DMS53 treated with DMSO at 0.1 percent for 48 hours (cell line): ENCODE measurements at regions not wholly inside any gene's neighbourhood (a gene's known extent, or its start where the extent isn't known, plus 50 kb on each side); places are given as distances from the start of the nearest gene placed in this dataset.

Source experiments
- DNase-seq: peaks from one replicate; lab custom pipeline; 2025; ENCODE audit not compliant: unreplicated experiment; lab: John Stamatoyannopoulos, UW

DNA sequence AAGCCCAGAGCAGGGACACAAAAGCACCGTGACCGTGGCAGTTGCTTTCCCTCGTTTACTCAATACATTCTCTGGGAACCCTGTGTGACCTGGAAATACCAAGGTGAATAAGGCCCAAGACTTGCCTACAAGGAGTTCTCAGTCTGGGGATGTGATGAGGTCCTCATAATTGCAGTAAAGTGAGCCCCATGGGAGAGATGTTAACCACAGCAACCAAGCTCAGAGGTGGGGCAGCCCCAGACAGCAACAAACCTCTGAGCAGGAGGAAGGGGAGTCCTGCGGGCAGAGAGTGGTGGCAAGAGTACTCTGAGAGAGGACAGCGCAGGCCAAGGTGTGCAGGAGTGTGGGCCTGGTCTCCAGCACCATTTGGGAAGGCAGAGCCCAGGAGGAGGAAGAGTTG lies 91.6 kb downstream of the TTC32 start:
- no peak for DNase-seq

DNA sequence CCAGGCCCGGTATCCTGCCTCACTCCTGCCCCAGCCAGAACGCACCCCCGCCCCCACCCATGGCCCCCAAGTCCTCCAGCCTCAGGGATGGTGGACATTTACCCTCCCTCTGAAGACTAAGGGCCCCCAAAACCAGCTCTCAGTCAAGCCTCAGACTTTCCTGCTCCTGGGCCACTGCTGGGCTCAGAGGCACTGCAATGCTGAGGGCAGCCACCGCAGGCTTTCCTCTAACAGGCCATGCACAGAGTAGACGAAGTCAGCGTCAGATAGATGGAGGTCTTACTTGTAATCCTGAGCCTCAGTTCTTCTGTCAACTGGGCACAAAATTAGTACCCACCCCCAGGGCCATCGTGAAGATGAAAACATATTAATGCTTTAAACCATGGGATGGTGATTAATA lies 92.6 kb downstream of the TTC32 start:
- DNase-seq, result no peak

DNA sequence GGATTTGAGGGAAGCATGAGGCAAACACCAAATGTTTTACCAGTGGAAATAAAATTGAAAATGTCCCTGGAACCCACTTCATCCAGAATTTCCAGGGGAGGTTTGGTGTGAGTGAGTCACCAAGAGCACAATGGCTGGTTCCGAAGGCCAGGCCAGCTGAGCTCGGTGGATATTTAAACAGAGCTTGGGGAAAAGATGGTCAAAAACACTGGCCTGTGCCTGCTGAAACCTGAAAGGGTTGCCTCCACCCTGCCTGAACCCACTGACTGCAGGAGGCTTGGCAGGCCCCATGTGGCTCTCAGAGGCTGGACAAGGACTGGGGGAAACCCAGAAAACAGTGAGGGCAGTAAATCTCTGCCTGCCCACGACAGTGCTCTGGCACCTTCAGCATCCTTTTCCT lies 93.9 kb downstream of the TTC32 start:
- no peak for DNase-seq

DNA sequence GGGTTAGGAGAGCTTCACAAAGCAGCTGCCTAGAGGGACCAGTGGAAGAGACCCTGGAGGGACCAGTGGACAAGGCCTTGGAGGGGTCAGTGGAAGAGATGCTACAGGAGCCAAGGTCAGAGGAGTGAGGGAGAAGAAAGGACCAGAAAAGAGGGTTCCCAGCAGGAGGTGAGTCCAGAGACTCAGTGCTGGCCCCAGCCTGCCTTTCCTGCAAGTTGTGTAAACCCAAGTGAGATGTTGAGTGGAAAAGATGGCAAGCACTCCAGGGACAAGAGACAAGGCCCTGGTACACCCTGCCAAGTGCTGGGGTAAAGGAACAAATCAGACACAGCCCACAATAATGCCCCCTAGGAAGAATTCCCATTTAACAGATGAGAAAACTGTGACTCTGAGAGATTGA lies 94.4 kb downstream of the TTC32 start:
- DNase-seq, result no peak

DNA sequence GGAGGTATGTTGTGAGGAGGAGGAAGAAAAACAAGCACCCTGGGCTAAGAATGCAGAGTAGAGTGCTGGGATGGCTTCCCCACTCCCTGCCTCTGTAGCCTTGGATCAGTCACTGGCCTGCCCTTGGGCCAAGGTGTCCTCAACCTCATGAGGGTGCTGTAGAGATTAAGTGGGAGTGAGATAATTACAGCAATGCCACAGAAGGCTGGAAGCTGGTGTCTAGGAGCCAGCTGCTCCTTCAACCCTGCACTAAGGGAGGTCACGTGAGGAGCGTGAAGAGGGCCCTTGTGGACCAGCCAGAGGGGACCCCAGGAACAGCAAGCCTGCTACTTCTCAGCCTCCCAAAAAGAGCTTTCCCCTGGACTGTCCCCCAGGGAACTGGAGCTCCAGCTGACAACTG lies 95.2 kb downstream of the TTC32 start:
- DNase-seq, result no peak

DNA sequence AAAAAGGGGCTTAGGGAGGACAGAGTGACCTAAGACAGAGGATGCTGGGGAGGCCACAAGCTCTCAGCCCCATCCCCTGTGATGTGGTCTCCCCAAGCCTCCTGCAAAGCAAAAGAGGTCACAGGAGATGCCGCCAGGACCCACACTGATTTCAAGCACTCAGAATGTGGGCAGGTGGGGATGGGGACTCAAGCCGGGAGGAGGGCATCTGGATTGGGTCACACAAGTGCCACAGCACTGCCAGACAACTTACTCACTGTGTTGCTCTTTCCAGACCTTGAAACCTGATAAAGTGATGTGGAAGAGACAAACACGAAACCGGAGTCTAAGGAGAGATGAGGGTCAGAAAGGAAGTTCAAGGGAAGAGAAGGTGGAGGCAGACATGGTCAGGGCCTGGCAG lies 95.7 kb downstream of the TTC32 start:
- DNase-seq, result no peak

DNA sequence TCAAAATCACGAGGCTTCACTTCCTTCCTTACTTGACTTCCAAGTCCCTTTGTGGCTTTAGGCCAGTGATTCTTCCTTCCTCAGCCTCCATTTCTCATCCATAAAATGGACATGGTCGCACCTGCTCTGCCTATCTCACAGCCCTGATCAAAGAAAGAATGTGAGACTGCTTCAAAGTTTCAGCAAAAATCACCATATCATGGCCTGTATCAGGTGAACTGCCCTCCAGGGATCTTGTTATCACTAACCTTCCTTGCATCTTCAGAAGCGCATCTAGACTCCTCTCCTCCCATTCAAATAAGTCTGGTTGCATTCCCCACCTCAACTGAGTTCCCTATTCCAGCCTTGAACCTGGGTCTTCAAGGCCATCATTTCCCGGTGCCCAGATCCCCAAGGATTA lies 96.5 kb downstream of the TTC32 start:
- DNase-seq, result no peak

DNA sequence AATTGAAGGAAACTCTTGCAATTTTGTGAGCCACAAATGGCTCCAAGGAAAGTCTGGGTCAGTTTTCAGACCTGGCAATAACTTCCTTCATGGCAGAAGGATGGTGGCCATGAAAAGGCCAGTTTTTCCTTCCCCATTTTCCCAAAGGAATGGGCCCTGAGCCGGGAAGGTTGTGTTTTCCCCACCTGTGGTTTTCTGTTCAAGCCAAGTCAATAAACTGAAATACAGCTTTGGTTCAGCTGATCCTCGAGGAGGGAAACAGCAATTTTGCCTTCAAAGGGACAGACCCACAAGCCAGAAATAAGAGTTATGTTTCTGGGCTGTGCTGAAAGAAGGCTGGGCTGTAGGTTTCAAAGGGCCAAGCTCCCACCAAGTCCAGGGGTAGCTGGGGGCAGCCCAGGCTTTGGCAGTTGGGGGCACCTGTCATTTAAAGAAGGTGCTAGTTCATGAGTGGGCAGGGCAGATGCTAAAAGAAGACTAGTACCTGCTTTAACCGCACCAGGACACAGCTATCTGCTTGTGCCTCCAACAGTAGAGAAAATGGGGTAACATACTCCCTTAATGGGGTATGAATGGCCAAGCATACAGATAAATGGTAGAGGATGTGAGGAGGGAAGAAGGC lies 97.0 kb downstream of the TTC32 start:
- no peak for DNase-seq

DNA sequence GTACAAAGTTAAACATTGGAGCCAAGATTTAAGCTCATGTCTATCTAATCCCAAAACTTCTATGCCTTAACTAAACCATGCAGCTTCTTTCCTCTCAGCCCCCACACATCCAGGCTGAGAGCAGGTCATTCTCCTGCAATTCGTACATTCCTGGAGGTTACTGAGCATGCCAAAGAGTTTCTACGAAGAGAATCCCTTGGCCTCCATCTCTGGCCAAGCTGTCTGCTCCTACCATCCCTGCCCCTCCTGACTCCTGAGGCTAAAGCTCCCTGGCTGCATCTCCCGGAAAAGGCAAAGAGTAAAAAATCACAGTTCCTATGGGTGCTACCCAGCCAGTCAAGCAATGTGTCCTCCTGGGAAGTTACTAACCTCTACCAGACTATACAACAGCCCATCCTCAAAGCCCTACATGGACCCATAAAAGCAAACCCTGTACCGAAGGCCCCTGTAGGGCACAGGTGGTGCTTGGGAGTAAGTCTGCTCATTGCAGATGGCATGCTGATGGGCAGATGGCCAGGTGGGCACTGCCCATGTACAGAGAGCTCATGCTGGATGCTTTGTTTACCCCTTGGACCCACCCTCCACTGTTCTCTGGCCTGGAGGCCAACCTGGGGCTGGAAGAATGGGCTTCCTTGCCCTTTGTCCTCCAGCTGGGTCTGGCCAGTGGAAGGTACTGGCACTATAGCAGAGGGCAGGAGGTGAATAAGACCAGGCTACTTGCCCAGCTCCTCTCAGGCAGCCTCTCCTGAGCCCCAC lies 99.5 kb downstream of the TTC32 start:
- no peak for DNase-seq

DNA sequence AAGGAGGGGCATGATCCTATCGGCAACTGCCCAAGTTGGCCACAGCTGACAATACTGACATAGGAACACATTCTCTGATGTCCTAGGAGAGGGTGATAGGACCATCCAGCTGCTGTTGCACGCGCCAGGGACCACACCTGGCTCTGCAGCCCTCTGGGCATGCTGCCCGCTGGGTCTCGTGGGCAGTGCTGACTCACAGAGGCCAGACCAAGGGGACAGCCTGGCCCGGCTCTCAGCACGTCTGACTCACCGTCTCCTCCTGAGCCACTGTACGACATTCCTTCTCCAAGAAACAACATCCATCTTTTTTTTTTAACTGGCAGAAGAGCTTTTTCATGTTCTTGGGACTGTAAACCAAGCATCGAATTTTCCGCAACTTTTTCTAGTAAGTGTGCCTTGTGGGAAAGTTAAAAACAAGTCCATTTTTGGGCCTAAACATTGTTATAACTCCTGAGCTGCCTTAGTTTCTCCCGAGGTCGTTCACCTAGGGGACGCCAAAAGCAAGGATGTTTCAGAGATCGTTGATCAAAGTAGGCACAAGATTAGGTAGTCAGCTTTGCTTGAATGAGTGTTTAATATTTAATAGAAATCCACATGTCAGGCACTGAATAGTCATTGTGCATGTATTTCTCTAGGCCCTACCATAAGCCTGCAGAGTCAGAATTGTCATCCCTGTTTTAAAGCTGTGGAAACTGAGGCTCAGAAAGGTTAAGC lies 100.3 kb downstream of the TTC32 start:
- peak; percentile 64 for DNase-seq

DNA sequence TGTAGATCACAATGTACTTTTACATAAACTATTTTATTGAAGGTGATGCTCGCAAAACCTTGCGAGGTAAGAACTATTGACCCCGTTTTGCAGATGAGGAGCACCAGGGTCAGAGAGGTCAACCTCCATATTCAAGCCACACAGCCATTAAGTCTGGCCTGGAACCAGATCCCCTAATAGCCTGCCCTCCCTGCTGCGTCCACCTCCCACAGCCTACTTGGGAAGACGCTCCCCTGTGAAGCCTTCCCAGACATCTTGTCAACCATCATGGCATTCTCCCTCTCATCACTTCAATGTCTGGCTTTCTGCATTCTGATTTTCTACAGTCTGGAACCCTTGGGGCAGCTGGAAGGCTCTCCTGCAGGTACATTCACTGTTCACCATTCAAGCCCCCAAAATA lies 101.0 kb downstream of the TTC32 start:
- DNase-seq, result no peak

DNA sequence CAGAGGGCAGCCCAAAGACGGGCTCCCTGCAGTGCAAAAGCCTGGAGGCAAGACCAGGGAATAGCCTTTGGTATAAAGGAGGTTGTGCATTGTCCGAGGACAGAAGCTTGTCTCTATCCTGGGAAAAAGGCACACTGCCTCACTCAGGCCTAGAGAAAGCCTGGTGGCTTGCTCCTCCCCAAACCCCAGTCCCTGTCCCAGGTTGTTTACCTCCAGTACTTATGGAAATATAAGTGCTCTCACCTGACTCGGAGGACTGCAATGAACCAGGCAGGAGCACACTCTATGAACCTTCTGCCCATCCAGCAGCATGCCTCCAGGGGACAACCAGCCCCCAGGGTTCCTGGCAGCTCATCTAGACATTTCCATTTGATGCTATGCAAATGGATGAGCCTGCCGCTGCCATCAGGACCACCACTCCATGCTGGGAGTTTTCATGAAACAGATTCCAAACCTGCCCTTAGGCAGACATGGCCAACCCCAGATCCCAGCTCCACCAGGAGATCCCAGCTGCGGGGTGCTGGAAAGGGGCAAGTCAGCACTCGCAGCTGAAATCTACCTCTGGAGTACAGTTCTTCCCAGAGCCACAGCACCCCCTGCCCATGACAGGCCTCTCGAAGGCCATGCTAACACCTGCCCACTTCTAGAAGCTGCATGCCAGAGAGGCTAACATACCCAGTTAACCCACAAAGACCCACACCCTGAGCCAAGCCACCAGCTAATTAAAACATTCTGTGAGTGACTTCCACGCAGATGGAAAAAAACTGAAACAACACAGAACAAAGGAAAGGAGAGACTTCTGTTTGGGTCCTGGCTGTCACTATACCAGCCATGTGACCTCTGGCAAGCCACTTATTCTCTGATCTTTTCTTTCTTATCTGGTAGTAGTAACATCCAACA lies 101.7 kb downstream of the TTC32 start:
- DNase-seq, result peak; percentile 52

DNA sequence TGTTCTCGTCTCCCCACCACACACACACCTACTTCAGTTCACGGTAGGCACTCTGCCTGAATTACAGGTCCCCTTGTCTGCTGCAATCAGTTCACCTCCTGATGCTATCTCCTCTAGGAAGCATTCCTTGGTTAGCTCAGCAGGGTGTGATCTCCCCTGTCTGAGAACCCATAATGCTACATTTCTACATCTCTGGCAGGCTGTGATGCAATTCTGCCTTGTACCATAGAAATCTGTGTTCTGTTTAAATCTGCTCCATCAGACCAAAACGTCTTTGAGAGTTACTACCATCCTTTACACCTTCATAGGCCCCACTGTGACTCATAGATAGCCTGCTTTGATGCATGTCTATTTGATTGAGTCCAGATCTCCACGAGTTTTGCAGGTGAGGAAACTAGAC lies 103.9 kb downstream of the TTC32 start:
- DNase-seq, result no peak

DNA sequence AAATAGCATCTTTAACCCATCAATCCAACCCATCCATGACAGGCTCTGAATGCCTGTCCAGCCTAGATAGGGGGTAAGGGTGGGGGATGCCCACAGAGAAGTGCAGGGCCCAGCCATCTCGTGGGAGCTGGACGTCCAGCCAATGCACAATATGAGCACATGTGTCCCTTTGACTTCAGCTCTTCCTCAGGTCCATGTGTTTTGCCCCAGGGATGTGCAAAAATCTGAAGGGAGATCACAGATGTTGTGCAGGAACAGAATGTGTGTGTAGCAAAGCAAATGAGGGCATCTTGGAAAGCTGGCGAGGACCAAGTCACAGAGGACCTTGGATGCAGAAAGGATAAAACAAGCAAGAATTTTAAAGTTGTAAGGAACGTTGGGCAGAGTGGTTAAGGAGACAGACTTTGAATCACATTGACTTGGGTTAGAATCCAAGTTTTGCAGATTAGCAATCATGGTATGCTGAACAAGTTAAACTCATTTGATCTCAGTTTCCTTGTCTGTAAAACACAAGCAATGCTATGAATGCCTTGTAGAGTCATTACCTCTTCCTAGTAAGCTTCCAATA lies 104.5 kb downstream of the TTC32 start:
- no peak for DNase-seq

DNA sequence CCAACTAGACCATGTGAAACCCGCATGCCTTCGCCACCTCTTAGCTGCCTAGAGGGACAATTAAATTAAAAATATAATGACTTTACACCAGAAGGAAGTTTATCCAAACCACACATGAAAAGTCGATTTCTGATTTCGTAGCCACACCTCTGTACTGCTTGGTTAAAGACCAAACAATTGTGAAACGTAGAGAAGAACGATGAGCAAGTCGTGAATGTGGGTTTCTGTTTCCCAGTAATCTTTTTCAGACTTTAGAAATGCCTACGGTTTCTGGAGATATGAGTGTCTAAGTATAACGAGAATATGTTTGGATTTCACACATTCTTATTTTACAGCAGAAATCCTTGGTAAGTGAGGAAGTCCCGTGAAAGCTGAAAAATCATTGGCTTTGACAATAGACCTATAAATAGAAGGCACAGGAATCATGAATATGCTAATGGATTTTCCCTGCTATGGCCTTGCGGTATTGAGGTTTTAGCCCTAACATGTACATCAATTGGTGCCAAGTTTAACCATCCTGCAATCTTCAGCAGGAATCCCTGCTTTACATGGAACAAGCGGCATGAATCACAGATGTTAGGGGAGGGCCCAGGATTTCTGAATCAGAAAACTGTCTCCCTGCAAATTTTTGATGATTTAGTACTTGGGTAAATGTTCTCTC lies 105.6 kb downstream of the TTC32 start:
- no peak for DNase-seq

DNA sequence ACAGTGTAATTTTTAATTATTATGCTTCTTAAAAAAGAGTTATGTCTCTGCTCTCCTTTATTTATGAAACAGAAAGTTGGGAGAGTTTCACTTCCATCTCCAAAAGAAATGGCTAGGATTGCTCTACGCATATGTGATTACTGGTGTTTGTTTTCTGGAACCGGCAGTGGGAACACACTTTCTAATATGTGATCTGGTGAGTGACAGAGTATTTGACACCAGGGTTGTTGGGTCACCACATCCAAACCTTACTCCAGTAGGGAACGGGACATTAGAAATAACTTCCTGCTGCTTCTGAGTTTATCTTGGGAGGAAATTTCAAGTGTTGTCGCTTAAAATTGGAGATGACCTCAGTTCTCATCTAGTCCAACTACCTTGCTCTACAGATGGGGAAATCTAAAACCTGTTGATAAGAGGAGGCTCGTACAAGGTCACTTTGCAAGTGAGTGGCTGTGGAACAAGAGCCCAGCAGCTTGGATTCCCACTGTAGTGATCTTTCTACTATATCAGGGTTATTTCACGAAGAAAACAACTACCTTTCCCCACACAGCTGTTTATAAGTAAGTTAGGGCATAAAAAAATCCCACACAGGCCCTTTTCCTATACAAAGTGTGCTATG lies 108.5 kb downstream of the TTC32 start:
- DNase-seq, result no peak

DNA sequence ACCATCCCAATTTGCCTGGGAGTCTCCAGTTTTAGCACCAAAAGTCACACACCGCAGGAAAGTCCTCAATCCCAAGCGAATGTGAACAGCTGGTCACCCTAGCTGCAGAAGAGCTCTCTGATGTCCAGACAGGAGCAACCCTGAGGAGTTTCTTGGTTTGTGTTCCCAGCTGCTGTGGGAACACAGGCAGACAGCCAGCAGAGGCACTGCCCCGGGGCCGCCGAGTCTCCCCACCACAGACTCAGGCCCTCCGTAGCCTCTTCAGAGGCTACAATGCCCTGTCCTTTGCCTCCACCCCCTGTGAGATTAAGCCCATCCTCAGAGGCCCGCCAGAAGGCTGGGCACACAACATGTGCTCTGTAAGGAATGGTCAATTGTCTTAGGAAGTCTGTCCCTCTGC lies 111.5 kb downstream of the TTC32 start:
- no peak for DNase-seq

DNA sequence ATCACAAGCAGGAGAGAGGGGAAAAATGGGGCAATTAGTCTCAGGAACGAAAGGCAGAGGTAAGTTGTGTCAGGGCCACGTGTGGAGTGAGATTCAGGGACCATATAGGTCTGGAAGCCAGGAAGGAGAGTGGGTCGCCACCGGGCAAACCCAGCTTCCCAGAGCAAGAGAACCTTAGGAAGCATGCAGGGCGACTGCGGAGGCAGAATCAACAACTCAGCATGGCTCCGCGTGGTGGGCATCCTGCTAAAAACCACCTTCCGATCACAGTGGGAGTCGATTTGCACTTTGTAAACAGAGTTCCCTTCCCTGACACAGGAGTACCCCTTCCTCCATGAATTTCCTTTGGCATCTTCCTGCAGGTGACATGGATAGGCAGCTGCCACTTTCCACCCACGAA lies 114.6 kb downstream of the TTC32 start:
- no peak for DNase-seq

DNA sequence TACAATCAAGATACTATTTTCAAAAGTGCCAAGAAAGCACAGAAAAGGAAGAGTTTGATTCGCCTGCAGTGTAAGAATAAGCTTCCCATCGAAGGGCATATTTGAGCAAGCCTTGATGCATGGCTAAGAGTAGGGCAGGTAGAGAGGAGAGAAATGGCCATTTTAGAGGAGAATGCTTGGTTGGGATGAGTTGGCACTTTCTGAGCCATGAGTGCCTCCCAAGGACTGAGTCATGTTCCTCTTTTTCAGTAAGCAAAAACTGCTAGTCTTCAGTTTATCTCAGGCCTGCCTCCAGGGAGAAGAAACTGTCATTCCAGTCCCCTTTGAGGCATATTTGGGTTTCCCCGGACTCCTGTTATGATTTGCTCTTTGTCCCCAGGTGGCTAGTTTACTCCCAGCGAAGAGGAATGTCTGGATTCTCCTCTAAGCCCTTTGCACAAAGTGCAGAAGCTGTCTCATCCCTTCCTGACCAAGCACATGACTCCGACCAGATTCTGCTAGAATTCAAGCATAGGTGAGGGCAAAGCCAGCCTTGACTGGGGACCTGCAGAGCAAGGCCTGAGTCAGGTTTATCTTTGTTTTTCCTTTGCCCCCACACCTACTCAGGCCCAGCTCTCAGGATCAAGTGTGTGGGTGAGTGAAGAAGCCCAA lies 115.2 kb downstream of the TTC32 start:
- DNase-seq, result no peak

DNA sequence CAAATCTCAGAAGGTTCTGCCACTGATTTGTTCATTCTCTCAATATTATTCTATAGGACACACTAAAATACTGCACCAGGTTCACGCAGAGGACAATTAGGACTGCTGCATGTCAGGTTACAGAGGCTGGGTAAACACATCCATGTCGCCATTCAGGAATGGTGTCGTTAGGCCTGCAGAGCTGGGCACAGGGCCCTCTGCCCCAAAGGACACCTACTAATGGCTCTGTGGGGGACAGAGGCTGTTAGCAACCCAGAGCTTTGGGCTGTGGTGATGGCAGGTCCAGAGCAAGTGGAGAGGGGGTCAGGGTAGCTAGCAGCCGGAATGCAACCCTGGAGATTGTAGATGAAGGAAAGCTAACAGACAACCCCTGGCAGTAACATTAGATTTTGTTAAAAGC lies 115.9 kb downstream of the TTC32 start:
- DNase-seq, result no peak
